ENCODE measurements at regions not wholly inside any gene's neighbourhood (a gene's known extent, or its start where the extent isn't known, plus 50 kb on each side); places are given as distances from the start of the nearest gene placed in this dataset.
A peak's percentile ranks its signal among the peaks of the same experiment; 100 is the strongest.

DNA sequence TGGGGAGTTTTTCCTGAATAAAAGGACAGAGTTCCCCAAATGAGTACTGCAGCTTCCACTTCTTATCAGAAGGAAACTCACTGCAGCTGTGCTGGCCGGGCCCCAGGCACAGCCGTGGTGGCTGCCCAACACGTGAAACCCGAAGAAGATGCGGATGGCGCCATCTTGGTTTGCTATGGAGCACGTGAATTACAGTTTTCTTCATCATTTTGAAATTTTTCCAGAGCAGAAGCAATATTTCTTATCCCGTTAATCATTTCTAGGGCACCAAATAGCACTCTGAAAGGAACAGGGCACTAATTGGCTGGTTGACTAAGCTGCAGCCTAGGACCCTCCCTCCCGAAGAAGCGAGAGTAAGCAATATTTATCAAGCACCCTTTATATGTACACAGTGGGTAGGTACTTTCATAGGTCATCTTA lies 63.2 kb upstream of the EPS8L3 start:
- H3K27me3 ChIP-seq (ENCODE audit: control insufficient read depth in 1 of 2, insufficient read depth in 2 of 2, low read length in 2 of 2): no peaks in the 10 kb centered on the region
- no peak overlapping the region for H3K9ac ChIP-seq (ENCODE audit: low read length in 2 of 2)
- H3K4me3 ChIP-seq (ENCODE audit: low read length in 2 of 2): no peak overlapping the region
- H3K36me3 ChIP-seq (ENCODE audit: control insufficient read depth in 2 of 2, insufficient read depth in 2 of 2, low read length in 2 of 2): no peaks in the 10 kb centered on the region
- no peak overlapping the region for H3K27ac ChIP-seq (ENCODE audit: low read length)
- no peaks in the 10 kb centered on the region for H3K9me3 ChIP-seq (ENCODE audit: control insufficient read depth in 2 of 2, low read length in 2 of 2)
- H3K4me1 ChIP-seq (ENCODE audit: control insufficient read depth, insufficient read depth, low read length): peaks cover 20% of the 10 kb centered on the region

- H3K27me3 ChIP-seq (ENCODE audit: control insufficient read depth in 1 of 2, insufficient read depth in 2 of 2, low read length in 2 of 2): no peaks in the 10 kb centered on the region
- no peak overlapping the region for H3K27ac ChIP-seq (ENCODE audit: low read length)
Observed at GRCh38 chr1:109826446-109826845, 62.7 kb upstream of the EPS8L3 start.

DNA sequence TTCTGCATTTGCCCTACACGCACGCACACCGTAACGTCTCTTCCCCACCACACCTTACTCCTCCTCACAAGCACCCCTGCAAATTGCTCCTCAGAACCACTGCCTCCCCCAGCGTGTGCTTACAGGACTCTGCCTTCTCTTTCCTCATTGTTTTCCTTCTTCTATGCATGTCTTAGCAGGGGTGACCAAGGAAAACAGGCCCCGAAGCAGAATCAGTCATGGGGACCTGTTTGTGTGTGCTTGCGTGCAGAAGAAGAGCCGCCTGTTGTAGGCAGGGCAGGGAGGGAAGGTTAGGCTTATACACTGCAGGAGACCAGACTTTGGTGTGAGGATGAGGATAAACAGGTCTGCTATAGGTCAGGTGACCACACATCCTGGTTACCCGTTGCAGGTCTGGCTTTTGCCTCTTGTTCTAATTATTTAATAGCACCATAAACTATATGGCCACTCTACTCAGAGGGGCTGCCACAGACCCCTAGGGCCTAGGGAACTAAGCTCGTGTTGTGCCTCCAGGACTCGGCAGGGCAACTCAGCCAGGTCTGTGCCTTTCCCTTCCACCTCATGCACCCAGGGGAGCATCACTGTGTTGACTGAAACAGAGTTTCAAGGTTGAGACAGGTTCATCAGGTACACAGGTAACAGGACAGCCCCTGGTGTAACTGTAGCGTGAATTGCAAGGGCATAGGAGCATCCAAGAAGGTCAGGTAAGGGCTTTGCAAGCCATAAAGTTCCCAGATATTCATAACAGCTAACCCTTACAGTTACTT lies 60.8 kb upstream of the EPS8L3 start:
- Histone ChIP-seq H3K27me3 (ENCODE audit: control insufficient read depth in 1 of 2, insufficient read depth in 2 of 2, low read length in 2 of 2) (no peaks in the 10 kb centered on the region), H3K36me3 (ENCODE audit: control insufficient read depth in 2 of 2, insufficient read depth in 2 of 2, low read length in 2 of 2) (no peaks in the 10 kb centered on the region), H3K9me3 (ENCODE audit: control insufficient read depth in 2 of 2, low read length in 2 of 2) (no peaks in the 10 kb centered on the region), H3K9ac (ENCODE audit: low read length in 2 of 2) (no peak overlapping the region), H3K4me1 (ENCODE audit: control insufficient read depth, insufficient read depth, low read length) (peaks cover 26% of the 10 kb centered on the region), H3K4me3 (ENCODE audit: low read length in 2 of 2) (no peak overlapping the region), H3K27ac (ENCODE audit: low read length) (peak overlapping the region; percentile 24)

More at GRCh38 chr1:109826446-109826845, 62.7 kb upstream of the EPS8L3 start:
- Histone ChIP-seq H3K36me3 (ENCODE audit: control insufficient read depth in 2 of 2, insufficient read depth in 2 of 2, low read length in 2 of 2) (no peaks in the 10 kb centered on the region), H3K9ac (ENCODE audit: low read length in 2 of 2) (no peak overlapping the region), H3K4me3 (ENCODE audit: low read length in 2 of 2) (no peak overlapping the region), H3K4me1 (ENCODE audit: control insufficient read depth, insufficient read depth, low read length) (peaks cover 25% of the 10 kb centered on the region), H3K9me3 (ENCODE audit: control insufficient read depth in 2 of 2, low read length in 2 of 2) (no peaks in the 10 kb centered on the region)

GRCh38 chr1:109823543-109824348 lies 60.0 kb upstream of the EPS8L3 start:
- H3K9ac ChIP-seq (ENCODE audit: low read length in 2 of 2): no peak overlapping the region
- peaks cover 0 to under 1% of the 10 kb centered on the region in 2 donors for H3K27me3 ChIP-seq (ENCODE audit: control insufficient read depth in 1 of 2, insufficient read depth in 2 of 2, low read length in 2 of 2)
- peak overlapping the region; percentile 24 for H3K27ac ChIP-seq (ENCODE audit: low read length)
- H3K36me3 ChIP-seq (ENCODE audit: control insufficient read depth in 2 of 2, insufficient read depth in 2 of 2, low read length in 2 of 2): no peaks in the 10 kb centered on the region
- H3K4me3 ChIP-seq (ENCODE audit: low read length in 2 of 2): no peak overlapping the region
- H3K9me3 ChIP-seq (ENCODE audit: control insufficient read depth in 2 of 2, low read length in 2 of 2): no peaks in the 10 kb centered on the region
- peaks cover 30% of the 10 kb centered on the region for H3K4me1 ChIP-seq (ENCODE audit: control insufficient read depth, insufficient read depth, low read length)

DNA sequence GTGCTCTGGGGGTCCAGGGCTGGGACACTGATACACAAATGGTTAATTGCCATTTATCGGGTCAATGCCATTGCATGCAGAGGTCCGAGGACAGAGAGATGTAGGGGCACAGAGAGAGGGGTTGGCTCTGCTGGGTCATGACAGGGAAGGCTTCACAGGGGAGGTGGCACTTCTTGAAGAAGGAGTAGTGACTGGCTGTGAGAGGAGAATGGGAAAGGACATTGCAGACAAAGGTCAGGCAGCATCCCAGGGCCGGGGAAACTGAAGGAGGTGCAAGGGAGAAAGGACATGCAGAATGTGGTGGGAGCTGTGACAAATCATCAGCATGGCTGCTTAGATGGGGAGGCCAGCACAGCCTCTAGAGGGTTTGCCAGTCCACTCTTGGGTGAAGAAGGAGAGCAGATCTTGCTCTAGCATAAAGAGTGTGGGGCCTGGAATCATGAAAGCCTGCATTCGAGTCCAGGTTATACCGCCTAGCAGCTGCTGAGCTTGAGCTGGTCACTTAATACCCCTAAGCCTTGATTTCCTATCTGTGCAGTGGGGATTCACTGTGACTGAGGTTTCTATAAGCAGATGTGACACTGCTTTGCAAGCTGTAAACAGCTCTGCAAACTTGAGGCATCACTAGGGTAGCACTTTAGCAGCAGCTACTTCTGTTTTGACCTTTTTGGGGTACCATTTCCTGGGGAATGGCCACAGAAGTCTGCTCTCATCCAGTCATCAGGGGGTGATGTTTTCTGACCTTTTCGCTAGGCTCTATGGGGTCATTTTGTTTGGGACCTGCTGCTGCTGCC lies 59.2 kb upstream of the EPS8L3 start:
- Histone ChIP-seq H3K9me3 (ENCODE audit: control insufficient read depth in 2 of 2, low read length in 2 of 2) (no peaks in the 10 kb centered on the region), H3K27me3 (ENCODE audit: control insufficient read depth in 1 of 2, insufficient read depth in 2 of 2, low read length in 2 of 2) (peaks cover 0 to 3% of the 10 kb centered on the region in 2 donors), H3K27ac (ENCODE audit: low read length) (no peak overlapping the region), H3K4me1 (ENCODE audit: control insufficient read depth, insufficient read depth, low read length) (peaks cover 34% of the 10 kb centered on the region), H3K9ac (ENCODE audit: low read length in 2 of 2) (no peak overlapping the region), H3K36me3 (ENCODE audit: control insufficient read depth in 2 of 2, insufficient read depth in 2 of 2, low read length in 2 of 2) (no peaks in the 10 kb centered on the region), H3K4me3 (ENCODE audit: low read length in 2 of 2) (no peak overlapping the region)

DNA sequence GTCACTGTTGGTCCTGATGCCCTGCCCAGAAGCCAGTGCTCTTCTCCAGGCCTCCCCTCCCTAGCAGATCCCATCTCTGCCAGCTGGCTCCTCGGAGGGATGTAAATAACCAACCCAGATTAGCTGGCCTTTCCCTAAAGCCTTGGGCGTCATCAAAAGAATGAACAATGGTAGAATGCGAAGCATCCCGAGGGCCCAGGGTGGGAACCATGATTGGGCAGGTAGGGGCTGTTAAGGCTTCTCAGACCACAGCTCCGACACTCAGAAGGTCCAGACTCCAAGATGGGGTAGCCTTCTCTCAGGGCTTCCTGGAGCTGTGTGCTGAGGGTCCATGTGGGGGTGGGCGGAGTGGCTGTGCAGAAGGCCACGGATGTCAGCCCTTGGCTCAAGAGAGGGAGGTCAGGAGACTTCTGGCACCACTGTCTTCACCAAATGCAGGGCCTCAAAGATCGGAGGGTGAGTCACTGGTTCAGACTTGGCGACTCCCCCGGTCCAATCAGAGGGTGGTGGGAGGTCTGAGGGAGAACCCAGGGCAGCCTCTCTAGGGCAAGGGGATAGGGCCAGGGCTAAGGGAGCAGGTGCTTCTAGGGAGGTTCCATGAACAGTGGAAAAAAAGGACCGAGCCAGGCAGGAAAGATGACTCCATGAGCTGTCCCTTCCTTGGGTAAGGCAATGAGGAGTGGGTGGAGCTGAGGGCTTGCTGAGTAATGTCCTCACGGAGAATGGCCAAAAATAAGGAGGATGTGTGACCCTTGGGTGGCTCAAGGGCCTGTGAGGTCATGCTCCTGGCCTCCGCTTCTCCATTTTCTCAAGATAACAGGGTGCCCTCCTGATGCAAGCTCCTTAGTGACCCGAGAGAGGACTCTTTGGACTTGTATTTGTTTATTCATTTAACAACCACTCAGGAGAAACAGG lies 58.4 kb upstream of the EPS8L3 start:
- Histone ChIP-seq H3K9me3 (ENCODE audit: control insufficient read depth in 2 of 2, low read length in 2 of 2) (no peaks in the 10 kb centered on the region), H3K27me3 (ENCODE audit: control insufficient read depth in 1 of 2, insufficient read depth in 2 of 2, low read length in 2 of 2) (peaks cover 0 to 3% of the 10 kb centered on the region in 2 donors), H3K9ac (ENCODE audit: low read length in 2 of 2) (no peak overlapping the region), H3K36me3 (ENCODE audit: control insufficient read depth in 2 of 2, insufficient read depth in 2 of 2, low read length in 2 of 2) (no peaks in the 10 kb centered on the region), H3K4me1 (ENCODE audit: control insufficient read depth, insufficient read depth, low read length) (peaks cover 31% of the 10 kb centered on the region), H3K27ac (ENCODE audit: low read length) (no peak overlapping the region), H3K4me3 (ENCODE audit: low read length in 2 of 2) (no peak overlapping the region)

- peaks cover 31% of the 10 kb centered on the region for H3K4me1 ChIP-seq (ENCODE audit: control insufficient read depth, insufficient read depth, low read length)
- no peak overlapping the region for H3K9ac ChIP-seq (ENCODE audit: low read length in 2 of 2)
- no peaks in the 10 kb centered on the region for H3K36me3 ChIP-seq (ENCODE audit: control insufficient read depth in 2 of 2, insufficient read depth in 2 of 2, low read length in 2 of 2)
- no peak overlapping the region for H3K4me3 ChIP-seq (ENCODE audit: low read length in 2 of 2)
- peaks cover 0 to 3% of the 10 kb centered on the region in 2 donors for H3K27me3 ChIP-seq (ENCODE audit: control insufficient read depth in 1 of 2, insufficient read depth in 2 of 2, low read length in 2 of 2)
- no peak overlapping the region for H3K27ac ChIP-seq (ENCODE audit: low read length)
- no peaks in the 10 kb centered on the region for H3K9me3 ChIP-seq (ENCODE audit: control insufficient read depth in 2 of 2, low read length in 2 of 2)
Observed at GRCh38 chr1:109821221-109821669, 57.5 kb upstream of the EPS8L3 start.

- H3K36me3 ChIP-seq (ENCODE audit: control insufficient read depth in 2 of 2, insufficient read depth in 2 of 2, low read length in 2 of 2): no peaks in the 10 kb centered on the region
- H3K27ac ChIP-seq (ENCODE audit: low read length): no peak overlapping the region
- peaks cover 0 to 3% of the 10 kb centered on the region in 2 donors for H3K27me3 ChIP-seq (ENCODE audit: control insufficient read depth in 1 of 2, insufficient read depth in 2 of 2, low read length in 2 of 2)
- no peak overlapping the region for H3K9ac ChIP-seq (ENCODE audit: low read length in 2 of 2)
- peaks cover 31% of the 10 kb centered on the region for H3K4me1 ChIP-seq (ENCODE audit: control insufficient read depth, insufficient read depth, low read length)
- H3K4me3 ChIP-seq (ENCODE audit: low read length in 2 of 2): no peak overlapping the region
- peaks cover 0 to 7% of the 10 kb centered on the region in 2 donors for H3K9me3 ChIP-seq (ENCODE audit: control insufficient read depth in 2 of 2, low read length in 2 of 2)
Observed at GRCh38 chr1:109819906-109820305, 56.2 kb upstream of the EPS8L3 start.

DNA sequence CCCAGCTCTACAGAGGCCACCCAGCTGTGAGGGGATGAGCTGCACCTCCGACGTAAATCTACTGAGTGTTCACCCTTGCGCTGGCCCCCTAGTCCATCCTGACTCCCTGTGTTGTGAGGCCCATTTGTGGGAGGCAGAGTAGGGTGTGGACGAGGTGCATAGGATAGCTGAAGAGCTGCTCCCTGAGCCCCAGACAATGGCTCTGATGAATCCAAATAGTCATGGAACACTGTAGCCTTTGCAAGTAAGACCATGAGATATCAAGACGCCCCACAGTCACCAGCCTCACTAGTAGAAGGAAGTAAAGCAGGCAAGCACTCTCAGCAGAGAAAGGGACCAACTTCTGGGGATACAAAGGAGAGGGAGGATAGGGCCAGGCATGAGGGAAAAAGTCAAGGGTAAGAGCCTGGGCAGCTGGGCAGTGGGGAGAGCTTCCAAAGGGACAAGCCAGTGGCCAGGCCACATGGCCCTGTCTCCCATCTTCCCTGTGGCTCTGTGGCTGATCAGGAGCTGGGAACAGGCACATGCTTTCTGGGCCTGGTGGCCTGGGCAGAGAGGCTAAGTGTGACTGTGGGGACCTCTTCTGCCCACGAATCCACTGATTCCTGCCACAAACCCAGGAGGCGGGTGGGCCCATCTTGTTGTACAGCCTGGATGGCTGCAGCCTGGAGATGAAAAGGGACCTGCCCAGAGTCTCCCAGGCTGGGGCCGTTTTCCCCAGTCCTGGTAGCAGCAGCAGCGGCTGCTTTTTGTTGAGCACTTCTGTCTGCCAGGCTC lies 55.5 kb upstream of the EPS8L3 start:
- H3K4me1 ChIP-seq (ENCODE audit: control insufficient read depth, insufficient read depth, low read length): peaks cover 26% of the 10 kb centered on the region
- peaks cover 0 to 7% of the 10 kb centered on the region in 2 donors for H3K9me3 ChIP-seq (ENCODE audit: control insufficient read depth in 2 of 2, low read length in 2 of 2)
- H3K36me3 ChIP-seq (ENCODE audit: control insufficient read depth in 2 of 2, insufficient read depth in 2 of 2, low read length in 2 of 2): no peaks in the 10 kb centered on the region
- no peak overlapping the region for H3K27ac ChIP-seq (ENCODE audit: low read length)
- H3K4me3 ChIP-seq (ENCODE audit: low read length in 2 of 2): no peak overlapping the region
- H3K9ac ChIP-seq (ENCODE audit: low read length in 2 of 2): no peak overlapping the region
- peaks cover 0 to 3% of the 10 kb centered on the region in 2 donors for H3K27me3 ChIP-seq (ENCODE audit: control insufficient read depth in 1 of 2, insufficient read depth in 2 of 2, low read length in 2 of 2)

Data from stomach smooth muscle (tissue), 2 donors.